ENCODE measurements at regions not wholly inside any gene's neighbourhood (a gene's known extent, or its start where the extent isn't known, plus 50 kb on each side); places are given as distances from the start of the nearest gene placed in this dataset.

- FAIRE-seq (no peak), DNase-seq (ENCODE audit: low read depth) (no peak)
- H3K4me3 ChIP-seq (ENCODE audit: low read depth, low read length) = no peak overlapping the region
- TF ChIP-seq CTCF (IDR thresholded peaks at IDR 0.05; ENCODE audit: insufficient read depth, low read length, severe bottlenecking) = no peak
- H3K27me3 ChIP-seq (ENCODE audit: control insufficient read depth, insufficient read depth, low read length) = no peaks in the 10 kb centered on the region
- H3K36me3 ChIP-seq (ENCODE audit: control insufficient read depth, insufficient read depth, low read length) = no peaks in the 10 kb centered on the region
Observed at GRCh38 chr6:4488389-4488788, 287.8 kb upstream of the CDYL start.

GRCh38 chr6:4487538-4487937 is 288.7 kb upstream of the CDYL start:
- H3K27me3 ChIP-seq (ENCODE audit: control insufficient read depth, insufficient read depth, low read length) = no peaks in the 10 kb centered on the region
- DNase-seq (ENCODE audit: low read depth) (peak; percentile 86), FAIRE-seq (no peak)
- no peaks in the 10 kb centered on the region for H3K36me3 ChIP-seq (ENCODE audit: control insufficient read depth, insufficient read depth, low read length)
- TF ChIP-seq CTCF (IDR thresholded peaks at IDR 0.05; ENCODE audit: insufficient read depth, low read length, severe bottlenecking) = no peak
- H3K4me3 ChIP-seq (ENCODE audit: low read depth, low read length) = no peak overlapping the region

- Histone ChIP-seq H3K36me3 (ENCODE audit: control insufficient read depth, insufficient read depth, low read length) (no peaks in the 10 kb centered on the region), H3K4me3 (ENCODE audit: low read depth, low read length) (no peak overlapping the region), H3K27me3 (ENCODE audit: control insufficient read depth, insufficient read depth, low read length) (no peaks in the 10 kb centered on the region)
- TF ChIP-seq CTCF (IDR thresholded peaks at IDR 0.05; ENCODE audit: insufficient read depth, low read length, severe bottlenecking) = no peak
- no peak for FAIRE-seq
- no peak for DNase-seq (ENCODE audit: low read depth)
Observed at GRCh38 chr6:4486568-4487315, 289.5 kb upstream of the CDYL start.

- H3K4me3 ChIP-seq (ENCODE audit: low read depth, low read length) = no peak overlapping the region
- DNase-seq (ENCODE audit: low read depth) (no peak), FAIRE-seq (no peak)
- TF ChIP-seq CTCF (IDR thresholded peaks at IDR 0.05; ENCODE audit: insufficient read depth, low read length, severe bottlenecking) = no peak
- no peaks in the 10 kb centered on the region for H3K36me3 ChIP-seq (ENCODE audit: control insufficient read depth, insufficient read depth, low read length)
- H3K27me3 ChIP-seq (ENCODE audit: control insufficient read depth, insufficient read depth, low read length) = peaks cover 1% of the 10 kb centered on the region
Observed at GRCh38 chr6:4485735-4486134, 290.5 kb upstream of the CDYL start.

GRCh38 chr6:4482461-4482860 is 293.7 kb upstream of the CDYL start:
- no peak for TF ChIP-seq CTCF (IDR thresholded peaks at IDR 0.05; ENCODE audit: insufficient read depth, low read length, severe bottlenecking)
- FAIRE-seq (peak; percentile 13), DNase-seq (ENCODE audit: low read depth) (no peak)
- Histone ChIP-seq H3K27me3 (ENCODE audit: control insufficient read depth, insufficient read depth, low read length) (peaks cover 2% of the 10 kb centered on the region), H3K4me3 (ENCODE audit: low read depth, low read length) (no peak overlapping the region), H3K36me3 (ENCODE audit: control insufficient read depth, insufficient read depth, low read length) (no peaks in the 10 kb centered on the region)

Measured in bronchial epithelial cell (primary cell).